ENCODE measurements at regions not wholly inside any gene's neighbourhood (a gene's known extent, or its start where the extent isn't known, plus 50 kb on each side); places are given as distances from the start of the nearest gene placed in this dataset.

DNA sequence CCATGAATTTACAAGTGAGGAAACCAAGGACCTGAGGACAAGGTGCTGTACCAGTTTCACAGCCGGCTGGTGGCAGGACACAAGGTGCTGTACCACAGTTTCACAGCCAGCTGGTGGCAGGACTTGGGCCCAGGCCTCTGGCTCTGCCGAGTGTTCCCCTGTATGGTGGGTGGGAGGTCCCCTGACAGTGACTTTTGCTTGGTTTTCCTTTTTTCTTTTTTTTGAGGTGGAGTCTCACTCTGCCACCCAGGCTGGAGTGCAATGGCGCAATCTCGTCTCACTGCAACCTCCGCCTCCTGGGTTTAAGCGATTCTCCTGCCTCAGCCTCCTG, 212.4 kb downstream of the LY86 start:
- TF ChIP-seq, protein P1, sequence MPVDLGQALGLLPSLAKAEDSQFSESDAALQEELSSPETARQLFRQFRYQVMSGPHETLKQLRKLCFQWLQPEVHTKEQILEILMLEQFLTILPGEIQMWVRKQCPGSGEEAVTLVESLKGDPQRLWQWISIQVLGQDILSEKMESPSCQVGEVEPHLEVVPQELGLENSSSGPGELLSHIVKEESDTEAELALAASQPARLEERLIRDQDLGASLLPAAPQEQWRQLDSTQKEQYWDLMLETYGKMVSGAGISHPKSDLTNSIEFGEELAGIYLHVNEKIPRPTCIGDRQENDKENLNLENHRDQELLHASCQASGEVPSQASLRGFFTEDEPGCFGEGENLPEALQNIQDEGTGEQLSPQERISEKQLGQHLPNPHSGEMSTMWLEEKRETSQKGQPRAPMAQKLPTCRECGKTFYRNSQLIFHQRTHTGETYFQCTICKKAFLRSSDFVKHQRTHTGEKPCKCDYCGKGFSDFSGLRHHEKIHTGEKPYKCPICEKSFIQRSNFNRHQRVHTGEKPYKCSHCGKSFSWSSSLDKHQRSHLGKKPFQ (tag by site-specific recombination; IDR thresholded peaks at IDR 0.05) = no peak
- TF ChIP-seq SCRT2 (tag by site-specific recombination; IDR thresholded peaks at IDR 0.05) (no peak), YY1 (tag by site-specific recombination; IDR thresholded peaks at IDR 0.05) (no peak), ZNF202 (tag by site-specific recombination; IDR thresholded peaks at IDR 0.05; ENCODE audit: borderline replicate concordance) (no peak), ZNF707 (tag by site-specific recombination; IDR thresholded peaks at IDR 0.05) (no peak), ZNF274 (IDR thresholded peaks at IDR 0.05; ENCODE audit: low read length) (no peak), ZNF274 (tag by site-specific recombination; IDR thresholded peaks at IDR 0.05; ENCODE audit: borderline replicate concordance) (no peak), ZNF837 (tag by site-specific recombination; IDR thresholded peaks at IDR 0.05) (no peak), ZBTB17 (tag by site-specific recombination; IDR thresholded peaks at IDR 0.05) (no peak)
- TF ChIP-seq, protein P2, sequence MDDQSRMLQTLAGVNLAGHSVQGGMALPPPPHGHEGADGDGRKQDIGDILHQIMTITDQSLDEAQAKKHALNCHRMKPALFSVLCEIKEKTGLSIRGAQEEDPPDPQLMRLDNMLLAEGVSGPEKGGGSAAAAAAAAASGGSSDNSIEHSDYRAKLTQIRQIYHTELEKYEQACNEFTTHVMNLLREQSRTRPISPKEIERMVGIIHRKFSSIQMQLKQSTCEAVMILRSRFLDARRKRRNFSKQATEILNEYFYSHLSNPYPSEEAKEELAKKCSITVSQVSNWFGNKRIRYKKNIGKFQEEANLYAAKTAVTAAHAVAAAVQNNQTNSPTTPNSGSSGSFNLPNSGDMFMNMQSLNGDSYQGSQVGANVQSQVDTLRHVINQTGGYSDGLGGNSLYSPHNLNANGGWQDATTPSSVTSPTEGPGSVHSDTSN (CRISPR knock-in tag; IDR thresholded peaks at IDR 0.05) = no peak
- TF ChIP-seq, protein P3, sequence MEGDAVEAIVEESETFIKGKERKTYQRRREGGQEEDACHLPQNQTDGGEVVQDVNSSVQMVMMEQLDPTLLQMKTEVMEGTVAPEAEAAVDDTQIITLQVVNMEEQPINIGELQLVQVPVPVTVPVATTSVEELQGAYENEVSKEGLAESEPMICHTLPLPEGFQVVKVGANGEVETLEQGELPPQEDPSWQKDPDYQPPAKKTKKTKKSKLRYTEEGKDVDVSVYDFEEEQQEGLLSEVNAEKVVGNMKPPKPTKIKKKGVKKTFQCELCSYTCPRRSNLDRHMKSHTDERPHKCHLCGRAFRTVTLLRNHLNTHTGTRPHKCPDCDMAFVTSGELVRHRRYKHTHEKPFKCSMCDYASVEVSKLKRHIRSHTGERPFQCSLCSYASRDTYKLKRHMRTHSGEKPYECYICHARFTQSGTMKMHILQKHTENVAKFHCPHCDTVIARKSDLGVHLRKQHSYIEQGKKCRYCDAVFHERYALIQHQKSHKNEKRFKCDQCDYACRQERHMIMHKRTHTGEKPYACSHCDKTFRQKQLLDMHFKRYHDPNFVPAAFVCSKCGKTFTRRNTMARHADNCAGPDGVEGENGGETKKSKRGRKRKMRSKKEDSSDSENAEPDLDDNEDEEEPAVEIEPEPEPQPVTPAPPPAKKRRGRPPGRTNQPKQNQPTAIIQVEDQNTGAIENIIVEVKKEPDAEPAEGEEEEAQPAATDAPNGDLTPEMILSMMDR (tag by site-specific recombination; IDR thresholded peaks at IDR 0.05) = no peak
- TF ChIP-seq, protein P4, sequence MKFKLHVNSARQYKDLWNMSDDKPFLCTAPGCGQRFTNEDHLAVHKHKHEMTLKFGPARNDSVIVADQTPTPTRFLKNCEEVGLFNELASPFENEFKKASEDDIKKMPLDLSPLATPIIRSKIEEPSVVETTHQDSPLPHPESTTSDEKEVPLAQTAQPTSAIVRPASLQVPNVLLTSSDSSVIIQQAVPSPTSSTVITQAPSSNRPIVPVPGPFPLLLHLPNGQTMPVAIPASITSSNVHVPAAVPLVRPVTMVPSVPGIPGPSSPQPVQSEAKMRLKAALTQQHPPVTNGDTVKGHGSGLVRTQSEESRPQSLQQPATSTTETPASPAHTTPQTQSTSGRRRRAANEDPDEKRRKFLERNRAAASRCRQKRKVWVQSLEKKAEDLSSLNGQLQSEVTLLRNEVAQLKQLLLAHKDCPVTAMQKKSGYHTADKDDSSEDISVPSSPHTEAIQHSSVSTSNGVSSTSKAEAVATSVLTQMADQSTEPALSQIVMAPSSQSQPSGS (tag by site-specific recombination; IDR thresholded peaks at IDR 0.05; ENCODE audit: low read depth) = no peak
- TF ChIP-seq, protein P5, sequence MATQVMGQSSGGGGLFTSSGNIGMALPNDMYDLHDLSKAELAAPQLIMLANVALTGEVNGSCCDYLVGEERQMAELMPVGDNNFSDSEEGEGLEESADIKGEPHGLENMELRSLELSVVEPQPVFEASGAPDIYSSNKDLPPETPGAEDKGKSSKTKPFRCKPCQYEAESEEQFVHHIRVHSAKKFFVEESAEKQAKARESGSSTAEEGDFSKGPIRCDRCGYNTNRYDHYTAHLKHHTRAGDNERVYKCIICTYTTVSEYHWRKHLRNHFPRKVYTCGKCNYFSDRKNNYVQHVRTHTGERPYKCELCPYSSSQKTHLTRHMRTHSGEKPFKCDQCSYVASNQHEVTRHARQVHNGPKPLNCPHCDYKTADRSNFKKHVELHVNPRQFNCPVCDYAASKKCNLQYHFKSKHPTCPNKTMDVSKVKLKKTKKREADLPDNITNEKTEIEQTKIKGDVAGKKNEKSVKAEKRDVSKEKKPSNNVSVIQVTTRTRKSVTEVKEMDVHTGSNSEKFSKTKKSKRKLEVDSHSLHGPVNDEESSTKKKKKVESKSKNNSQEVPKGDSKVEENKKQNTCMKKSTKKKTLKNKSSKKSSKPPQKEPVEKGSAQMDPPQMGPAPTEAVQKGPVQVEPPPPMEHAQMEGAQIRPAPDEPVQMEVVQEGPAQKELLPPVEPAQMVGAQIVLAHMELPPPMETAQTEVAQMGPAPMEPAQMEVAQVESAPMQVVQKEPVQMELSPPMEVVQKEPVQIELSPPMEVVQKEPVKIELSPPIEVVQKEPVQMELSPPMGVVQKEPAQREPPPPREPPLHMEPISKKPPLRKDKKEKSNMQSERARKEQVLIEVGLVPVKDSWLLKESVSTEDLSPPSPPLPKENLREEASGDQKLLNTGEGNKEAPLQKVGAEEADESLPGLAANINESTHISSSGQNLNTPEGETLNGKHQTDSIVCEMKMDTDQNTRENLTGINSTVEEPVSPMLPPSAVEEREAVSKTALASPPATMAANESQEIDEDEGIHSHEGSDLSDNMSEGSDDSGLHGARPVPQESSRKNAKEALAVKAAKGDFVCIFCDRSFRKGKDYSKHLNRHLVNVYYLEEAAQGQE (tag by site-specific recombination; IDR thresholded peaks at IDR 0.05) = no peak
- TF ChIP-seq, protein P6, sequence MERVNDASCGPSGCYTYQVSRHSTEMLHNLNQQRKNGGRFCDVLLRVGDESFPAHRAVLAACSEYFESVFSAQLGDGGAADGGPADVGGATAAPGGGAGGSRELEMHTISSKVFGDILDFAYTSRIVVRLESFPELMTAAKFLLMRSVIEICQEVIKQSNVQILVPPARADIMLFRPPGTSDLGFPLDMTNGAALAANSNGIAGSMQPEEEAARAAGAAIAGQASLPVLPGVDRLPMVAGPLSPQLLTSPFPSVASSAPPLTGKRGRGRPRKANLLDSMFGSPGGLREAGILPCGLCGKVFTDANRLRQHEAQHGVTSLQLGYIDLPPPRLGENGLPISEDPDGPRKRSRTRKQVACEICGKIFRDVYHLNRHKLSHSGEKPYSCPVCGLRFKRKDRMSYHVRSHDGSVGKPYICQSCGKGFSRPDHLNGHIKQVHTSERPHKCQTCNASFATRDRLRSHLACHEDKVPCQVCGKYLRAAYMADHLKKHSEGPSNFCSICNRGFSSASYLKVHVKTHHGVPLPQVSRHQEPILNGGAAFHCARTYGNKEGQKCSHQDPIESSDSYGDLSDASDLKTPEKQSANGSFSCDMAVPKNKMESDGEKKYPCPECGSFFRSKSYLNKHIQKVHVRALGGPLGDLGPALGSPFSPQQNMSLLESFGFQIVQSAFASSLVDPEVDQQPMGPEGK (tag by site-specific recombination; IDR thresholded peaks at IDR 0.05) = no peak

All from HEK293 (cell line).